ENCODE measurements at regions not wholly inside any gene's neighbourhood (a gene's known extent, or its start where the extent isn't known, plus 50 kb on each side); places are given as distances from the start of the nearest gene placed in this dataset.

- peaks cover 62% of the 10 kb centered on the region for H3K9me3 Mint-ChIP-seq
- Histone ChIP-seq H3K36me3 (ENCODE audit: insufficient read depth) (peaks cover 14% of the 10 kb centered on the region; the same call in 1 of the 2 replicates), H3K9me2 (ENCODE audit: insufficient read depth) (0 out of 2 replicates have a peak, but pooled peaks cover 2% of the 10 kb centered on the region), H3K27me3 (ENCODE audit: insufficient read depth) (no peaks in the 10 kb centered on the region), H4K20me1 (replicated peaks; ENCODE audit: insufficient read depth) (no peaks in the 10 kb centered on the region), H3K4me1 (ENCODE audit: insufficient read depth) (0 out of 2 replicates have a peak, but pooled peaks cover 6% of the 10 kb centered on the region), H3K4me2 (no peak overlapping the region), H3K4me3 (no peak overlapping the region), H3K27ac (ENCODE audit: low read depth) (no peak overlapping the region), H2AFZ (no peak overlapping the region), H3K79me2 (replicated peaks; ENCODE audit: insufficient read depth) (no peaks in the 10 kb centered on the region), H3F3A (replicated peaks; ENCODE audit: low read depth) (no peaks in the 10 kb centered on the region)
- H3K36me3 Mint-ChIP-seq (ENCODE audit: low read depth), result peaks cover 42% of the 10 kb centered on the region
- H3K27ac Mint-ChIP-seq, result no peak overlapping the region
- peaks cover 11% of the 10 kb centered on the region; the same call in 2 of the 3 replicates for H3K4me1 Mint-ChIP-seq
- ATAC-seq (no peak), DNase-seq (ENCODE audit: low spot score) (peak; percentile 31)
- no peak overlapping the region for H3K4me3 Mint-ChIP-seq
- H3K27me3 Mint-ChIP-seq (ENCODE audit: insufficient read depth, low read depth, poor library complexity), result peaks cover 9% of the 10 kb centered on the region
- TF ChIP-seq, protein P1, sequence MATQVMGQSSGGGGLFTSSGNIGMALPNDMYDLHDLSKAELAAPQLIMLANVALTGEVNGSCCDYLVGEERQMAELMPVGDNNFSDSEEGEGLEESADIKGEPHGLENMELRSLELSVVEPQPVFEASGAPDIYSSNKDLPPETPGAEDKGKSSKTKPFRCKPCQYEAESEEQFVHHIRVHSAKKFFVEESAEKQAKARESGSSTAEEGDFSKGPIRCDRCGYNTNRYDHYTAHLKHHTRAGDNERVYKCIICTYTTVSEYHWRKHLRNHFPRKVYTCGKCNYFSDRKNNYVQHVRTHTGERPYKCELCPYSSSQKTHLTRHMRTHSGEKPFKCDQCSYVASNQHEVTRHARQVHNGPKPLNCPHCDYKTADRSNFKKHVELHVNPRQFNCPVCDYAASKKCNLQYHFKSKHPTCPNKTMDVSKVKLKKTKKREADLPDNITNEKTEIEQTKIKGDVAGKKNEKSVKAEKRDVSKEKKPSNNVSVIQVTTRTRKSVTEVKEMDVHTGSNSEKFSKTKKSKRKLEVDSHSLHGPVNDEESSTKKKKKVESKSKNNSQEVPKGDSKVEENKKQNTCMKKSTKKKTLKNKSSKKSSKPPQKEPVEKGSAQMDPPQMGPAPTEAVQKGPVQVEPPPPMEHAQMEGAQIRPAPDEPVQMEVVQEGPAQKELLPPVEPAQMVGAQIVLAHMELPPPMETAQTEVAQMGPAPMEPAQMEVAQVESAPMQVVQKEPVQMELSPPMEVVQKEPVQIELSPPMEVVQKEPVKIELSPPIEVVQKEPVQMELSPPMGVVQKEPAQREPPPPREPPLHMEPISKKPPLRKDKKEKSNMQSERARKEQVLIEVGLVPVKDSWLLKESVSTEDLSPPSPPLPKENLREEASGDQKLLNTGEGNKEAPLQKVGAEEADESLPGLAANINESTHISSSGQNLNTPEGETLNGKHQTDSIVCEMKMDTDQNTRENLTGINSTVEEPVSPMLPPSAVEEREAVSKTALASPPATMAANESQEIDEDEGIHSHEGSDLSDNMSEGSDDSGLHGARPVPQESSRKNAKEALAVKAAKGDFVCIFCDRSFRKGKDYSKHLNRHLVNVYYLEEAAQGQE (IDR thresholded peaks at IDR 0.05; ENCODE audit: unreplicated experiment), result no peak
- TF ChIP-seq NANOG (IDR thresholded peaks at IDR 0.05; ENCODE audit: borderline replicate concordance) (no peak), STAT1 (IDR thresholded peaks at IDR 0.05; ENCODE audit: unreplicated experiment) (no peak), CTCF (conservative IDR thresholded peaks at IDR 0.05; ENCODE audit: low read depth in 2 of 2) (no peak), POLR2AphosphoS5 (IDR thresholded peaks at IDR 0.05; ENCODE audit: low read depth) (no peak), ZNF462 (CRISPR knock-in tag; IDR thresholded peaks at IDR 0.05) (no peak)
These were observed 225.4 kb upstream of the NLRP1 start for GRCh38 chr17:5809580-5810188.
